Thyroid gland (tissue), 4 donors: ENCODE measurements at regions not wholly inside any gene's neighbourhood (a gene's known extent, or its start where the extent isn't known, plus 50 kb on each side); places are given as distances from the start of the nearest gene placed in this dataset.

Experiments used
- POLR2A ChIP-seq, 2 donors: fragments of 450-650 bp; IDR thresholded peaks; one replicate each; pipeline ENCODE4 v1.6.1; 2017; ENCODE audit warnings: antibody characterized with exemption in 2 of 2, mild to moderate bottlenecking in 2 of 2, moderate library complexity in 1 of 2
- TF ChIP-seq, protein P1 (sequence below), 6 experiments: fragments of 200-600 bp in 3 of 6; fragments of 450-650 bp in 3 of 6; sonication (generic) in 3 of 6; IDR thresholded peaks; one replicate each; pipeline ENCODE4 v1.5.1; 2016 to 2019; ENCODE audit warnings: antibody characterized with exemption in 6 of 6, mild to moderate bottlenecking in 2 of 6, inconsistent platforms in 1 of 6, moderate library complexity in 1 of 6

DNA sequence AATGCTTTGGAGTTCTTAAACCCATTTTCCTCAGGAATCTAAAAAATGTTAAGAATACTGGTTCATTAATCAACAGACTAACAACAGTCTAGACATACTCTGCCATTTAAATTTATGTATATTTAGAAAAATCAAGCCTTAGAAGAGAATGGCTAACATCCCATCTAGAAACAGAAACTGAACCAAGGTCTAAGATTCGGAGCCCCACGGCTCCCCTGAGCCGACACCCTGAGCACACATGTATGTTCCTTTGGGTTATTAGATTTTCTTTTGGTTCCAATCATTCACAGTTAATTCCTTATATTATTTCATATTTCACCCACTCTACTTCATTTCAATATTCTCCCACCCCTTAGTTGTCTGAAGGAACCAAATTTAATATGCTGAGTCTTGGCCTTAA is 94.8 kb upstream of the HNRNPA3 start:
- TF ChIP-seq, protein P1, sequence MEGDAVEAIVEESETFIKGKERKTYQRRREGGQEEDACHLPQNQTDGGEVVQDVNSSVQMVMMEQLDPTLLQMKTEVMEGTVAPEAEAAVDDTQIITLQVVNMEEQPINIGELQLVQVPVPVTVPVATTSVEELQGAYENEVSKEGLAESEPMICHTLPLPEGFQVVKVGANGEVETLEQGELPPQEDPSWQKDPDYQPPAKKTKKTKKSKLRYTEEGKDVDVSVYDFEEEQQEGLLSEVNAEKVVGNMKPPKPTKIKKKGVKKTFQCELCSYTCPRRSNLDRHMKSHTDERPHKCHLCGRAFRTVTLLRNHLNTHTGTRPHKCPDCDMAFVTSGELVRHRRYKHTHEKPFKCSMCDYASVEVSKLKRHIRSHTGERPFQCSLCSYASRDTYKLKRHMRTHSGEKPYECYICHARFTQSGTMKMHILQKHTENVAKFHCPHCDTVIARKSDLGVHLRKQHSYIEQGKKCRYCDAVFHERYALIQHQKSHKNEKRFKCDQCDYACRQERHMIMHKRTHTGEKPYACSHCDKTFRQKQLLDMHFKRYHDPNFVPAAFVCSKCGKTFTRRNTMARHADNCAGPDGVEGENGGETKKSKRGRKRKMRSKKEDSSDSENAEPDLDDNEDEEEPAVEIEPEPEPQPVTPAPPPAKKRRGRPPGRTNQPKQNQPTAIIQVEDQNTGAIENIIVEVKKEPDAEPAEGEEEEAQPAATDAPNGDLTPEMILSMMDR (IDR thresholded peaks at IDR 0.05), result no peak
- no peak for TF ChIP-seq POLR2A (IDR thresholded peaks at IDR 0.05)
